OCI-LY7 (cell line): ENCODE measurements at regions not wholly inside any gene's neighbourhood (a gene's known extent, or its start where the extent isn't known, plus 50 kb on each side); places are given as distances from the start of the nearest gene placed in this dataset.

Experiments
- EZH2phosphoT487 ChIP-seq: fragments of 200-600 bp; sonication (generic); IDR thresholded peaks from 2 replicates; pipeline ENCODE4 v1.6.1; 2018; ENCODE audit warnings: low read depth, borderline replicate concordance, mild to moderate bottlenecking, mixed run types, antibody characterized with exemption, low read length, moderate library complexity, mixed read lengths
- TF ChIP-seq, protein P1 (sequence below): fragments of 200-600 bp; sonication (generic); conservative IDR thresholded peaks from 2 replicates; pipeline ENCODE4 v1.5.1; 2014; ENCODE audit warnings: mild to moderate bottlenecking, antibody characterized with exemption, low read length, moderate library complexity, mixed read lengths

DNA sequence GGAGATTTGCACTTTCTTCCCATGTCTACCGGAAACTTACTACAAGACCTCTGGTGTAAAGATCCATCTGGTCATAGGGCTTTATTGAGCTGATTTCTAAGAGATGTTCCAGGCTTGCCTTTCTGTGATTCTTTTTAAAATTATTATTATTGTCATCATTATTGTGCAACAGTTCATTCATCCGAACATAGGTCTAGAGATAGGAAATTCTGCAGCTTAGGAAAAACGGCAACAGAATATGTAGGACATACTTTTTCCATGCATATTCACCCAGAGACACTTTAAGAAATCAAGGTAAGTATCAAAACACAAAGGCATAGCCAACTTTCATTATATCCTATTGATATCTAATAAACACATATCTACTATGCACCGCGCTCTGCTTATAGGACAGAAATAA is 378.2 kb upstream of the KLF4 start:
- TF ChIP-seq, protein P1, sequence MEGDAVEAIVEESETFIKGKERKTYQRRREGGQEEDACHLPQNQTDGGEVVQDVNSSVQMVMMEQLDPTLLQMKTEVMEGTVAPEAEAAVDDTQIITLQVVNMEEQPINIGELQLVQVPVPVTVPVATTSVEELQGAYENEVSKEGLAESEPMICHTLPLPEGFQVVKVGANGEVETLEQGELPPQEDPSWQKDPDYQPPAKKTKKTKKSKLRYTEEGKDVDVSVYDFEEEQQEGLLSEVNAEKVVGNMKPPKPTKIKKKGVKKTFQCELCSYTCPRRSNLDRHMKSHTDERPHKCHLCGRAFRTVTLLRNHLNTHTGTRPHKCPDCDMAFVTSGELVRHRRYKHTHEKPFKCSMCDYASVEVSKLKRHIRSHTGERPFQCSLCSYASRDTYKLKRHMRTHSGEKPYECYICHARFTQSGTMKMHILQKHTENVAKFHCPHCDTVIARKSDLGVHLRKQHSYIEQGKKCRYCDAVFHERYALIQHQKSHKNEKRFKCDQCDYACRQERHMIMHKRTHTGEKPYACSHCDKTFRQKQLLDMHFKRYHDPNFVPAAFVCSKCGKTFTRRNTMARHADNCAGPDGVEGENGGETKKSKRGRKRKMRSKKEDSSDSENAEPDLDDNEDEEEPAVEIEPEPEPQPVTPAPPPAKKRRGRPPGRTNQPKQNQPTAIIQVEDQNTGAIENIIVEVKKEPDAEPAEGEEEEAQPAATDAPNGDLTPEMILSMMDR, result no peak
- TF ChIP-seq EZH2phosphoT487, result no peak
